ENCODE measurements at regions not wholly inside any gene's neighbourhood (a gene's known extent, or its start where the extent isn't known, plus 50 kb on each side); places are given as distances from the start of the nearest gene placed in this dataset.

DNA sequence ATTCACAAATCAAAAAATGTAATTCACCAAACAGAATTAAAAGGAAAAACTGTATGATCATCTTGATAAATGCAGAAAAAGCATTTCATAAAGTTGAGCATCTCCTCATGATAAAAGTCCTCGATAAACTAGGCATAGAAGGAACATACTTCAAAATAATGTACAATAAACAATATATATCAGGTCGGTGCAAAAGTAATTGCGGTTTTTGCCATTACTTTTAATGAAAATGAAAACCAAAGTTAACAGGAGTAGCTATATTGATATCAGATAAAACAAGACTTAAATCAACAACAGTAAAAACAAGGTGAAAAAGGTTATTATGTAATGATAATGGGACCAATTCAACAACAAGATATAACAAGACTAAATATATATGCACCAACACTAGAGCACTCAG is 372.1 kb downstream of the RAB28 start:
- Histone ChIP-seq H3K27ac (ENCODE audit: insufficient read depth, low read length) (no peak overlapping the region), H2AK9ac (replicated peaks; ENCODE audit: low read depth, low read length, poor library complexity) (no peak overlapping the region), H2AK5ac (ENCODE audit: low read depth, low read length) (no peak overlapping the region), H2BK15ac (ENCODE audit: low read depth, low read length) (no peak overlapping the region), H3K14ac (replicated peaks; ENCODE audit: low read depth, low read length) (no peak overlapping the region), H3K56ac (ENCODE audit: extremely low read depth, insufficient read depth, low read length) (no peak overlapping the region), H2AFZ (replicated peaks; ENCODE audit: low read length, poor library complexity) (no peak overlapping the region), H3K18ac (ENCODE audit: low read depth, low read length) (no peak overlapping the region), H3K79me1 (ENCODE audit: low read depth in 1 of 2, low read length in 2 of 2) (no peaks in the 10 kb centered on the region), H3K4me2 (ENCODE audit: low read depth, low read length) (no peak overlapping the region), H3K27me3 (ENCODE audit: control insufficient read depth, insufficient read depth, low read length) (no peaks in the 10 kb centered on the region), H4K91ac (ENCODE audit: insufficient read depth, low read depth, low read length) (no peak overlapping the region), H4K20me1 (ENCODE audit: insufficient read depth, low read length) (no peaks in the 10 kb centered on the region), H3K4me1 (ENCODE audit: control insufficient read depth, insufficient read depth, low read length) (no peaks in the 10 kb centered on the region), H3K4ac (ENCODE audit: low read depth, low read length) (no peak overlapping the region), H3K9me1 (ENCODE audit: insufficient read depth, low read length) (no peaks in the 10 kb centered on the region), H4K5ac (ENCODE audit: low read depth, low read length) (no peak overlapping the region), H3K36me3 (ENCODE audit: control insufficient read depth, insufficient read depth, low read length) (no peaks in the 10 kb centered on the region), H3K23ac (ENCODE audit: low read depth, low read length) (no peak overlapping the region), H2BK20ac (ENCODE audit: low read depth, low read length) (no peak overlapping the region), H3K9me3 (ENCODE audit: control insufficient read depth, insufficient read depth, low read length) (peaks cover 2% of the 10 kb centered on the region), H3K4me3 (ENCODE audit: insufficient read depth, low read depth, low read length) (no peak overlapping the region), H2BK120ac (ENCODE audit: low read depth, low read length) (no peak overlapping the region), H2BK5ac (ENCODE audit: low read depth, low read length, poor library complexity, severe bottlenecking) (no peak overlapping the region), H3K9ac (ENCODE audit: low read depth, low read length) (no peak overlapping the region), H4K8ac (ENCODE audit: low read depth in 2 of 2, low read length in 2 of 2) (no peak overlapping the region)
- POLR2A ChIA-PET (ENCODE audit: unreplicated experiment): no interaction called here
- ATAC-seq (ENCODE audit: low read depth) (no peak), DNase-seq (no peak)
- BruUV-seq (replicated peaks): no TSS peak
- no CpG with 5 or more reads among the region's 3 CpGs for WGBS, 2 experiments (ENCODE audit: extremely low coverage in 2 of 2, insufficient read length in 1 of 2)
- intact Hi-C loops (cut with micrococcal nuclease): no loop called here
- in situ Hi-C loops (cut with MboI; ENCODE audit: low sequenced_read_pairs): no loop called here
- dilution Hi-C loops (cut with HindIII; ENCODE audit: low sequenced_read_pairs, unreplicated experiment): no loop called here
- TF ChIP-seq MXI1 (IDR thresholded peaks at IDR 0.05; ENCODE audit: borderline replicate concordance, low read depth, low read length) (no peak), SMC3 (IDR thresholded peaks at IDR 0.05; ENCODE audit: low read depth, low read length) (no peak), RAD21 (IDR thresholded peaks at IDR 0.05; ENCODE audit: low read length) (no peak), BHLHE40 (IDR thresholded peaks at IDR 0.05; ENCODE audit: low read depth, low read length) (no peak), MAFK (IDR thresholded peaks at IDR 0.05; ENCODE audit: low read depth, low read length) (no peak), NFE2L2 (IDR thresholded peaks at IDR 0.05; ENCODE audit: low read depth, low read length) (no peak)
- TF ChIP-seq, protein P1, sequence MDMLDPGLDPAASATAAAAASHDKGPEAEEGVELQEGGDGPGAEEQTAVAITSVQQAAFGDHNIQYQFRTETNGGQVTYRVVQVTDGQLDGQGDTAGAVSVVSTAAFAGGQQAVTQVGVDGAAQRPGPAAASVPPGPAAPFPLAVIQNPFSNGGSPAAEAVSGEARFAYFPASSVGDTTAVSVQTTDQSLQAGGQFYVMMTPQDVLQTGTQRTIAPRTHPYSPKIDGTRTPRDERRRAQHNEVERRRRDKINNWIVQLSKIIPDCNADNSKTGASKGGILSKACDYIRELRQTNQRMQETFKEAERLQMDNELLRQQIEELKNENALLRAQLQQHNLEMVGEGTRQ (IDR thresholded peaks at IDR 0.05; ENCODE audit: low read depth, low read length): no peak
- CTCF ChIA-PET: no interaction called here
